ENCODE measurements at regions not wholly inside any gene's neighbourhood (a gene's known extent, or its start where the extent isn't known, plus 50 kb on each side); places are given as distances from the start of the nearest gene placed in this dataset.

DNA sequence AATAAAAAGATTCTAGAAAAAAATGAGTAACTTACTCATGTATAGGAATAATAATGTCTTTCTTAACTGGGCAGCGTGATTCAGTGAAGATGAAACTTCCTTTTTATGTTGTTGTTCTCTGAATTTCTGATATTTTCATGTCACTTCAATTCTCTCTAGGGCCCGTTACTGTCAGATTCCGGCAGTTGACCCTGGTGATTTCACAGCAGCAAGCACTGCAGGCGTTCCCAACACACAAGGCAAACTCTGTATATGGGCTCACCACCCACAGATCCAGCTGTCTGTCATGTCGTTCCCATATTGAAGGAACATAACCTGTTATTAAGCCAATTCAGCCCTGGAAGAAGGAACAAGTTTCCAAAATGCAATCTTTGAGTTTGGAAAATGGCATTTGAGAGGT, 288.3 kb upstream of the GALNTL6 start:
- H3K9me3 Mint-ChIP-seq, result peaks cover 7% of the 10 kb centered on the region in 2 donors
- Histone ChIP-seq H3K36me3 (ENCODE audit: control insufficient read depth, insufficient read depth, low read length) (no peaks in the 10 kb centered on the region), H3K4me1 (ENCODE audit: control insufficient read depth, insufficient read depth, low read length) (no peaks in the 10 kb centered on the region), H3K9me3 (ENCODE audit: control insufficient read depth, insufficient read depth, low read length) (no peaks in the 10 kb centered on the region), H3K27ac (ENCODE audit: low read length) (no peak overlapping the region), H3K27me3 (ENCODE audit: control insufficient read depth, insufficient read depth, low read length) (no peaks in the 10 kb centered on the region), H3K4me3 (ENCODE audit: low read length) (no peak overlapping the region)
- no peak for ATAC-seq
- H3K36me3 Mint-ChIP-seq, result no peaks in the 10 kb centered on the region
- TF ChIP-seq, protein P1, sequence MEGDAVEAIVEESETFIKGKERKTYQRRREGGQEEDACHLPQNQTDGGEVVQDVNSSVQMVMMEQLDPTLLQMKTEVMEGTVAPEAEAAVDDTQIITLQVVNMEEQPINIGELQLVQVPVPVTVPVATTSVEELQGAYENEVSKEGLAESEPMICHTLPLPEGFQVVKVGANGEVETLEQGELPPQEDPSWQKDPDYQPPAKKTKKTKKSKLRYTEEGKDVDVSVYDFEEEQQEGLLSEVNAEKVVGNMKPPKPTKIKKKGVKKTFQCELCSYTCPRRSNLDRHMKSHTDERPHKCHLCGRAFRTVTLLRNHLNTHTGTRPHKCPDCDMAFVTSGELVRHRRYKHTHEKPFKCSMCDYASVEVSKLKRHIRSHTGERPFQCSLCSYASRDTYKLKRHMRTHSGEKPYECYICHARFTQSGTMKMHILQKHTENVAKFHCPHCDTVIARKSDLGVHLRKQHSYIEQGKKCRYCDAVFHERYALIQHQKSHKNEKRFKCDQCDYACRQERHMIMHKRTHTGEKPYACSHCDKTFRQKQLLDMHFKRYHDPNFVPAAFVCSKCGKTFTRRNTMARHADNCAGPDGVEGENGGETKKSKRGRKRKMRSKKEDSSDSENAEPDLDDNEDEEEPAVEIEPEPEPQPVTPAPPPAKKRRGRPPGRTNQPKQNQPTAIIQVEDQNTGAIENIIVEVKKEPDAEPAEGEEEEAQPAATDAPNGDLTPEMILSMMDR (IDR thresholded peaks at IDR 0.05), result no peak
- intact Hi-C loops (cut with micrococcal nuclease), result no loop called here
- no peak overlapping the region for H3K4me3 Mint-ChIP-seq
- no peak for DNase-seq
- 72% methylated on average over 5 of the region's 5 CpGs for WGBS (ENCODE audit: insufficient coverage)
- H3K27ac Mint-ChIP-seq, result no peak overlapping the region
- H3K27me3 Mint-ChIP-seq (ENCODE audit: low read depth in 2 of 2), result no peaks in the 10 kb centered on the region
- no peaks in the 10 kb centered on the region for H3K4me1 Mint-ChIP-seq

DNA sequence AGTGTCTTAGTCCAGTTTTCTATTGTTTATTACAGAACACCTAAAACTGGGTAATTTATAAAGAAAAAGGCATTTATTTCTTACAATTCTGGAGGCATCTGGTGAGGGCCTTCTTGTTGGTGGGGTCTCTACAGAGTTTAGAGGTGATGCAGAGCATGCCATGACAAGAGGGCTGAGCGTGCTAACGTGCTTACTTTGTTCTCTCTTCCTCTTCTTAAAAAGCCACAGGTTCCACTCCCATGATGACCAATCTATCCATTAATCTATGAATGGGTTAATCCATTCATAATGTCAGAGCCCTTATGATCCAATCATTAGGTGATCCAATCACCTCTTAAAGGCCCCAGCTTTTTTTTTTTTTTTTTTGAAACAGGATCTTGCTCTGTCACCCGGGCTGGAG, 291.5 kb upstream of the GALNTL6 start:
- ATAC-seq, result no peak
- Histone ChIP-seq H3K27ac (ENCODE audit: low read length) (no peak overlapping the region), H3K4me1 (ENCODE audit: control insufficient read depth, insufficient read depth, low read length) (no peaks in the 10 kb centered on the region), H3K4me3 (ENCODE audit: low read length) (no peak overlapping the region), H3K27me3 (ENCODE audit: control insufficient read depth, insufficient read depth, low read length) (no peaks in the 10 kb centered on the region), H3K9me3 (ENCODE audit: control insufficient read depth, insufficient read depth, low read length) (no peaks in the 10 kb centered on the region), H3K36me3 (ENCODE audit: control insufficient read depth, insufficient read depth, low read length) (no peaks in the 10 kb centered on the region)
- intact Hi-C loops (cut with micrococcal nuclease), result no loop called here
- peaks cover 7 to 12% of the 10 kb centered on the region in 2 donors for H3K9me3 Mint-ChIP-seq
- no peaks in the 10 kb centered on the region for H3K27me3 Mint-ChIP-seq (ENCODE audit: low read depth in 2 of 2)
- no peaks in the 10 kb centered on the region for H3K36me3 Mint-ChIP-seq
- TF ChIP-seq, protein P1 (IDR thresholded peaks at IDR 0.05), result no peak
- no peak overlapping the region for H3K27ac Mint-ChIP-seq
- no peak for DNase-seq
- H3K4me1 Mint-ChIP-seq, result peaks cover 0 to 6% of the 10 kb centered on the region in 2 donors
- H3K4me3 Mint-ChIP-seq, result no peak overlapping the region
- WGBS (ENCODE audit: insufficient coverage), result 61% methylated on average over 3 of the region's 3 CpGs

DNA sequence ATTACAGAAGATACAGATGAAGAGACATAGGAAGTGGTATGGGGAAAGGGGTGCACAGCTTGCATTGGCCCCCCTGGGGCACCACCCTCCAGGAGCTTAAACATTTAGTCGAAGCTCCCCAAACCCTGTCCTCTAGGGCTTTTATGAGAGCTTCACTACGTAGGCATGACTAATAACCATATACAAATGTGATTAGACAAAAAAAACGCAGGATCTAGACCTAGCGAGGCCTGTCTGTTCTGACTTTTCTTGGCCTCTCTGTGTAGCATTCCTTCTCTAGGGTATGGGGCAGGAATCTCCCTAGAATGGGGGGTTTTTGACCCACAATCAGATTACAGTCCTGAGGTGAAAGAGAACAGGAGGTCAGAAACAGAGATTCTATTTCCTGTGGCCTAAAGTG, 293.7 kb upstream of the GALNTL6 start:
- Histone ChIP-seq H3K36me3 (ENCODE audit: control insufficient read depth, insufficient read depth, low read length) (no peaks in the 10 kb centered on the region), H3K4me3 (ENCODE audit: low read length) (no peak overlapping the region), H3K4me1 (ENCODE audit: control insufficient read depth, insufficient read depth, low read length) (no peaks in the 10 kb centered on the region), H3K27me3 (ENCODE audit: control insufficient read depth, insufficient read depth, low read length) (no peaks in the 10 kb centered on the region), H3K9me3 (ENCODE audit: control insufficient read depth, insufficient read depth, low read length) (no peaks in the 10 kb centered on the region), H3K27ac (ENCODE audit: low read length) (no peak overlapping the region)
- peaks cover 7 to 12% of the 10 kb centered on the region in 2 donors for H3K9me3 Mint-ChIP-seq
- H3K36me3 Mint-ChIP-seq, result no peaks in the 10 kb centered on the region
- intact Hi-C loops (cut with micrococcal nuclease), result no loop called here
- H3K27me3 Mint-ChIP-seq (ENCODE audit: low read depth in 2 of 2), result no peaks in the 10 kb centered on the region
- H3K27ac Mint-ChIP-seq, result no peak overlapping the region
- ATAC-seq (no peak), DNase-seq (no peak)
- TF ChIP-seq, protein P1 (IDR thresholded peaks at IDR 0.05), result no peak
- no peak overlapping the region for H3K4me3 Mint-ChIP-seq
- peaks cover 0 to 6% of the 10 kb centered on the region in 2 donors for H3K4me1 Mint-ChIP-seq
- 75% methylated on average over 4 of the region's 4 CpGs for WGBS (ENCODE audit: insufficient coverage)

DNA sequence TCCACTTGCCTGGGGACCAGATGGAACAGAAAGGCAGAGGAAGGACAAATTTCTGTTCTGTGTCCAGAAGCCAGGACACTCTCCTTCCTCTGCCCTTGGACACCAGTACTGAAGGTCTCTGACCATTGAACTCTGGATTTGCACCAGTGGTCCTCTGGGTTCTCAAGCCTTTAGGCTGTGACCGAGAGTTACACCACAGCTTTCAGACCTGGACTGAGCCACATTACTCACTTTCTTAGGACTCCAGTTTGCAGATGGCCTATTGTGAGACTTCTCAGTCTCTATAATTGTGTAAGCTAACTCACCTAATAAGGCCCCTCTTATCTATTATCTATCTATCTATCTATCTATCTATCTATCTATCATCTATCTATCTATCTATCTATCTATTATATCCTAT, 295.3 kb upstream of the GALNTL6 start:
- DNase-seq (no peak), ATAC-seq (no peak)
- H3K36me3 Mint-ChIP-seq, result peaks cover under 1% of the 10 kb centered on the region
- no peaks in the 10 kb centered on the region for H3K27me3 Mint-ChIP-seq (ENCODE audit: low read depth in 2 of 2)
- intact Hi-C loops (cut with micrococcal nuclease), result no loop called here
- no peak overlapping the region for H3K27ac Mint-ChIP-seq
- Histone ChIP-seq H3K4me3 (ENCODE audit: low read length) (no peak overlapping the region), H3K4me1 (ENCODE audit: control insufficient read depth, insufficient read depth, low read length) (no peaks in the 10 kb centered on the region), H3K36me3 (ENCODE audit: control insufficient read depth, insufficient read depth, low read length) (no peaks in the 10 kb centered on the region), H3K27me3 (ENCODE audit: control insufficient read depth, insufficient read depth, low read length) (no peaks in the 10 kb centered on the region), H3K9me3 (ENCODE audit: control insufficient read depth, insufficient read depth, low read length) (no peaks in the 10 kb centered on the region), H3K27ac (ENCODE audit: low read length) (no peak overlapping the region)
- WGBS (ENCODE audit: insufficient coverage), result 96% methylated on average over 1 of the region's 1 CpG
- TF ChIP-seq, protein P1 (IDR thresholded peaks at IDR 0.05), result no peak
- H3K4me1 Mint-ChIP-seq, result peaks cover 0 to 6% of the 10 kb centered on the region in 2 donors
- H3K4me3 Mint-ChIP-seq, result no peak overlapping the region
- H3K9me3 Mint-ChIP-seq, result peaks cover 10 to 15% of the 10 kb centered on the region in 2 donors
